Right forelimb (tissue), 1 donor: ENCODE measurements at regions not wholly inside any gene's neighbourhood (a gene's known extent, or its start where the extent isn't known, plus 50 kb on each side); places are given as distances from the start of the nearest gene placed in this dataset.
"Not testable (repeated sequence)": the region's sequence is repeated elsewhere in the genome, so short reads cannot be mapped to it uniquely, and the experiment has no call there.

Source experiments
- DNase-seq: peaks from one replicate; pipeline ENCODE4 v3.0.0-alpha.2; 2018

DNA sequence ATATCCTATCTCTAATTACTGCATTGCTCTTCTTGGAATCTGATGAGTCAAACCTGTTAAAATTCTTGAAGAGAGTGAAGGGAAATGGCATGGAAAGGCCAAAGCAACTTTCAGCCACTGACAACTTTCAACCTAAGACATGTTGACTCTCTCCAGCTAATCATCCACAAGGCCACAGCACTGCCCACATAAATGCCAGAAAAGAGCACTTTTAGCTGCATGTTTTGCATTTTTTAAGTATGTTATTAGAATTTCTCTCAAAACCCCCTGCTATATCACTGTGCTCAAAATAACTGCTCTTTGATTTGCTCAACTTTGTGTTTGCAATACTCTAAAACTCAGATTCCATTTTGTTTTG lies 352.5 kb downstream of the ADGRL2 start:
- no peak for DNase-seq

DNA sequence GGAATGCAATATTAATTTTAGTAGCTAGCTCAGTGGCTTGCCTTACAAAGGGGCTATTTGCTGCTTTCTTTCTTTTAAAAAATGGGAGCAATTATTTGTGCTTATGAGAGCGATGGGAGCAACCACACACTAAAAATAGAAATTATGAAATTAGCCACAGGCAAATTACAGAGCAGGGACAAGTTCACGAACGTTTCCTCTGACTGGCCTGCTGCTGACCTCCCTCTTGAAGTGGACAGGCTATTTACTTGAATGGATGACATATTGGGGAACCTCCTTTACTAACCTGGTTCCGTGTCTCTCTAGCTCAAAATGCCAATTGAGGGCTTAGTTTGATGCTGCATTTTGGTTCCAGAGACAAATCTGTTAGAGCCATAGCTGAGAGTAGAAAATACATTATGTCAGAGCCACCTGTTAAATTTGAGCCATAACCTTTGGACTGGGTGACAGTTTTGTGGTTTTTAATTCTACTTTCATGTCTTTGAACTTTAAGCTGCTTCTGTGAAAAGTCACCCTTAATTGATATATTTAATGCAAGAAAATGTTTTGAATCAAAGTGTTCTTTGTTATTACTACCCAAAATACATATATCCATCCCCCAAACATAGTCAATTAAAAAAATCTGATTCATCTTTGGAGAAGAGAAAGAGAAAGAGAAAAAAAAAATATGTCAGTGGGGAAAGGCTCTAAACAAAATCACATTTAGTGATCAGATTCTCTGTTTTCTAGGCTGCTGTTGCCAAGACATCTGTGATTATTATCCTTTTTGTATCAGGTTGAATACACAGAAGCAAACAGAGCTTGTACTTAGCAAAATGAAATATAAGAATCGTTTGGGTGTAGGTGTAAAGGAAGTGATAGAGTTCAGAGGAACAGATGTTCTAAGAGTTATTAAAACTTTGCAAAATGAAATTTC lies 351.9 kb downstream of the ADGRL2 start:
- DNase-seq = no peak

DNA sequence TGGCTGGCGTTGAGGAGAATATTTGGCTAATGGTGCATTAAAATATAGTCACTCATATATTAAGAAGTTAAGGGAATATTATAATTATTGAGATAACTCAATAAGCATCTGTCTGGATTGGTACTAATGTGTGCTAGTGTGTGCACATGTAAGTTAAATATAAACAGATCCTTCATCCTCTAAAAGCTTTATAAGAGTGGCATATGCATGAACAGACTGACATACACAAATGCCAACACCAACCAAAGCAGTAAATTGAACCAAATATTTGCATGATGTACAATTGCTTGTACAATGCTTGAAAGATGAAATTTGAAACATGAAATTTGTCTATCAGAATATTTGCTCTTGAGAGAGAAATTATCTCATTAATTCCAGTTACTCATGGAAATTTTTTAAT lies 344.9 kb downstream of the ADGRL2 start:
- DNase-seq = no peak

DNA sequence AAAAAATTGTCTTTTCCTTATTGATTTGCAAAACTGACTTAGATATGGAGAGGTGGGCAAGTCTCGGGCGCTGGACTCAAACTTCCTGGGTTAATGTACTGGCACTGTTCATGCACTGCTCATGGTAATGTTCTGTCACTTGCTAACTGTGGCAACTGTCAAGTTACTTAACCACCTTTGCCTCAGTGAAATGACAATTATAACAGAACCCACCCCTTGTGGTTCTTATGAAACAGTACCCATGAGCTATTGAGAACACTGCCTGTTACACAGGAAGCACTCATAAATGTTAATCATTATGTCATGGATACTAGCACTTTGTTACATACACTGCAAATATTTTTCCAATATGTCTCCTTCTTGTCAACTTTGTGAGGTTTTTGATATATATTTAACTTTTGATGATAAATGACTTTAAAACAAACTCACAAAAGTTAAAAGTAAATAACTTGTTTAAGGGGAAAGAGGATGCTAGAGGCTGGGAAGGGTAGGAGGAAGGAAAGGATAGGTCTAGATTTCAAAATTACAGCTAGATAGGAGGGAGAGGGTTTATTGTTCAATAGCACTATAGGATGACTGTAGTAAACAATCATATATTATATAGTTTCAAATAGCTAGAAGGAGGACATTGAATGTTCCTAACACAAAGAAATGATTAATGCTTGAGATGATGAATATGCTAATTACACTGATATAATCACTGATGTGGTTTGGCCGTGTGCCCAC lies 342.5 kb downstream of the ADGRL2 start:
- no peak for DNase-seq

DNA sequence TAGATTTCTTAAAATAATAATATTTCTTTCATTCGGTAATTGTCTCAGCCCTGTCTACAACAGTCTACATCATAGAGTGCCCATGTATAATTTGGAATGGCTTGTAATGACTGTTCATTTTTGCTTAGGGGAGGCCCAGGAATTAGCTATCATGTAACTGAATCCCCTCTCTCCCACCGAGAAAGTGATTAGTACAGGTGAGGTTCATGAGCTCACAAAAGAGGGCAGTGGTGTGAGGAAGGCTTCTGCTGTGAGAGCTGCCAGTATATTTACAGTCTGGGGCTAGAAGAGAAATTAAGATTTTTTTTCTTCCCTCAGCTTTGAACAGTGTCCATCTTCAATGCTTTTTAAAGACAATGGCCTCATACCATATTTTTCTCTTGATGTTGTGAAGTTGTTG lies 340.7 kb downstream of the ADGRL2 start:
- DNase-seq = no peak

DNA sequence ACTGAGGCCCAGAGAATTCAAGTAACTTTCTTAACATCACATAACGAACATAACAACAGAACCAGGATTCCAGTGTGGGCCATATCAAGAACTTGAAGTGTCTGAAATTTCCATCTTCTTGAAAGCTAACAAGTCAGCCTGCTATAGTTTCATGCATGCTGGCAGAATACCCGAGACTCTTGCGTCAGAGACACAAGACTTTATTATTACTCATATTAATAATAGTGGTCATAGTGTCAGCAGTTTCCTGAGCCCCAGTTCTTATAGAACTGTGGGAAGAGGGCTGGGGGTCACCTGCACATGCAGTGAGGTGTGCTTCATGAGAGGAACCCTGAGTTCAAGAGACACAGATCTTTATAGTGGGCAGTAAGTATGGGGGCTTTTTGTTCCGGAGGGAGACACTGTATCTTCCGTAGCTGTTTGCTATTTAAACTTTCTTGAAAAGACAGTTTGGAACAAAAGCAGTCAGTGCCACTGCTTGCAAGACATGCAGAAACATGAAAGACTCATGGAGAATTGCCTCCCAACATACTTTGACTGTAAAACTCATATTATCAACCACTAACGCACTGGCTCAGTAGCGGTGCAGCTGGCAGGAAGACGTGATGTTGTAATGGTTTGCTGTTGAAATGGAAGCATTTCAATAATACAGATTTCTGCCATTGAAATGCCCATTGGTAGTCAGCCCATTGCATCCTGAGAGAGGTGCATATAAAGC lies 339.2 kb downstream of the ADGRL2 start:
- no peak for DNase-seq

DNA sequence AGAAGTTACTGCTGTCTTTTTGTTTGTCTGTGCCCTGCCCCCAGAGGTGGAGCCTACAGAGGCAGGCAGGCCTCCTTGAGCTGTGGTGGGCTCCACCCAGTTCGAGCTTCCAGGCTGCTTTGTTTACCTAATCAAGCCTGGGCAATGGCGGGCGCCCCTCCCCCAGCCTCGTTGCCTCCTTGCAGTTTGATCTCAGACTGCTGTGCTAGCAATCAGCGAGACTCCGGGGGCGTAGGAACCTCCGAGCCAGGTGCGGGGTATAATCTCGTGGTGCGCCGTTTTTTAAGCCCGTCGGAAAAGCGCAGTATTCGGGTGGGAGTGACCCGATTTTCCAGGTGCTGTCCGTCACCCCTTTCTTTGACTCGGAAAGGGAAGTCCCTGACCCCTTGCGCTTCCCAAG lies 335.6 kb downstream of the ADGRL2 start:
- not testable (repeated sequence) for DNase-seq

DNA sequence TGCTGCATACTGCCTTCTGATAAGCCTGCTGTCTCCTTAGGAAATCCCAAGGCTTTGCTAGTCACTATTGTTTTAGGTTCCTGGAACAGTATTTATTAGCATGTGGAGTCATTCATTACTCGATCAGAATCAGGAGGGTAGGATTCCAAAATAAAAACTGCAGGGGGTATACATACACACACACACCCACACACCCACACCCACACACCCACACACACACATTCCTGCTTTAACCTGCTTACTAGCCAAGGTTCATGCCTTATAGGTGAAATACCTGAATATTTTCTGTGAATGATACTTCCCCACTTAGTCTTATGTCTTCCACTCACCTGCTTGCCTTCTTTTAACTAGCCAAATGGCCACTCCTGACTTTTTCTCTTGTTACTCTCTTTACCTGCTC lies 325.1 kb downstream of the ADGRL2 start:
- no peak for DNase-seq

DNA sequence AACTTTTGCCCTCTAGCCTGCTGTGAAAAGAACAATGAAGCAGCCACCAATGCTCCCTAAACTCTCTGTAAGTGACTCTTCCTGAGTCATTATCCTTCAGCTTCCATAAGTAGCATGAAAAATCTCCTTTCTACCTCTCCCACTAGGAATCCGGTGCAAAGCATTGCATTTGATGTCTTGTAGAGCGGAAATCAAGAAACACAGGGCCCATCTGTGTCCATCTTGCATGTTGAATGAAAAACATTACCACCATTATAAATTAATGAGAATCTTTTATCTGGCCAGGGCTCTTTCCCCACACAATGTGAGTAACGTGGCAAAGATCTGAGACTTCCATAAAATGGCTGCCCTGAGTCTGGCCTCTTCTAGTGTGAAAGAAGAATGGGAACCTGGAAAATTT lies 324.4 kb downstream of the ADGRL2 start:
- no peak for DNase-seq

DNA sequence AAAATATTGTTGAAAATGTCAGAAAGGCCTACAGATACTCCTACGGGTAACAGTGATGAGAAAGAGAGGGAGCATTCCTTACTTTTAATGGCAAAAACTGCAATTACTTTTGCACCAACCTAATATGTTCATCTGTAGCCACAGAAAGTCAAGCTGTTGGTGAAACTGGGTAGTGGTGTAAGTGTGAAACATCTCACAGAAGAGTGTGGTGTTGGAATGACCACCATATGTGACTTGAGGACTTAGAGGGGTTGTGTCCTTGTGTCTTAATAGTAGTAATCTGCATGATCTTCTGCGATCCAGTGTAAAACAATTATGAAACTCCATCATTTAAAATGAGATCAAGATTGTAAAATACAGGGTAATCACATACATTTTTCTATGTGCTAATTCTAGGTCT lies 320.7 kb downstream of the ADGRL2 start:
- no peak for DNase-seq

DNA sequence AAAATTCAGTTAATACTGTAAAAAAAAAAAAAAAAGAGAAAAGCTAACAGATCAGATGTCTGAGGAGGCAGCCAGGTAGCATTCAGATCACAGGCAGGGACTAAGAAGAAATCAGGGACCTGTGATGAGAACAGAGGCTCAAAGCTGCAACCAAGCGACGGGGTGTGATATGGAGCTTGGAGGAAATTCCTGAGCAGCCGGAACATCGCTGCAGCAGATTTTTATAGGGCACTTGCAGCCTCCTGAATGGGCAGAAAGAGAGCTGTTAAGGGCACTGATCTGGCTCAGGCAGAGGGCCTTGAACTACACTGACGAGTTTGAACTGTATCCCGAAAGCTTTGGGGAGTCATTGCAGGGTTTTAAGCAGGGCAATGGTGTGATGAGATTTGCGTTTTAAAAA lies 315.4 kb downstream of the ADGRL2 start:
- DNase-seq = no peak

DNA sequence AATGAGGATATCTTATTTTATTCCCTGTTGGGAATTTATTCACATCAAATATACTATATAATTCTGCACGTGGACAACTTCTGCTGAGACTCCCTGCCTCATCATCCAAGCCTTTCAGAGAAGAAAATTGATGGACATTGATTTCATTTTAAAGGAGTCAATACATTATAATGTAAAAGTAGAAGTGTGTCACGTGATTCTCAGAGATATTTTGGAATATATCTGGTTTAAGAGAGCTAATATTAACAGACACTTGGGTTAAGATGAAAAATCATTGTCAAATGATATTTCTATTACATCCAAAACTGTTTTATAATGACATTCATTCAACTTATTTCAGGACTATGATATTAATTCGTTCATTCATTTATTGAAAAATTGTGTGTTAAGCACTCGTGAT lies 314.2 kb downstream of the ADGRL2 start:
- DNase-seq = no peak

DNA sequence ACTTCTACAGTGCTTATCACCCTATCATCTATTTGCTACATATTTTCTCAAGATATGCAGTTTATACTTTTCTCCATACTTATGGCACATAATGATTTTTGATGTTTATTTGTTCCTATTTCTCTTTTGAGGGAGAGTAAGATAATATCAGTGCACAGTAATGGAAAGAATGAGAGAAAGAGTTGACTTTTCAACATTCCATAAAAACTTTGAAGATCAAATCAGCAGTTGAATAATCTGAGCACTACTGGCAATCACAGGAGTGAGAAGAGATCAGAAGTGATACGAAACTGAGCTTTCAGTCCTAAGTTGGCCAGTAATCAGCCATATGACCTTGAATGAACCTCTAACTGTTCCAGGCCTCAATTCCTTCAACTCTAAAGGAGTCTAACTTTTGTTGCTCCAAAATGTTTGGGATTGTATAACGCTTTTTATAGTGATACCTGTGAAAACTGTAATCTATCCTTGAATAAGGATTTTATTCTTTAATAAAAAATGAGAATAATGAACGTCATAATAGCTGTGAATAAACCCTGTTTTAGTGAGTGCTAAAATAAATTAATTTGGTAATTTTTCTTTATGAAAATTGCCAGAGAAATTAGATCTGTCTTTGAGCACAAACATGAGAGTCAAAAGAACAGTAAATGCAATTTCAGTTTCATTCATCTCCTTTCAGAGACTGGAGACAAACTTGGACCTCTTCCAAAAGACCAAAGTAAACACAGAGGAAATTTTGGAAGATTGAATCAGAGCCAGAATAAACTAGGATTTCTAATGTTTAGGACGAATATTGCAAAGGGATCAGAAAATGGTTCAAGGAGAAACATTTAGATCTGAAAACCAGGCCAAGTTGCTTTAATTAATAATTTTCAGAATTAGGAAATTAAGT lies 309.9 kb downstream of the ADGRL2 start:
- DNase-seq = no peak

DNA sequence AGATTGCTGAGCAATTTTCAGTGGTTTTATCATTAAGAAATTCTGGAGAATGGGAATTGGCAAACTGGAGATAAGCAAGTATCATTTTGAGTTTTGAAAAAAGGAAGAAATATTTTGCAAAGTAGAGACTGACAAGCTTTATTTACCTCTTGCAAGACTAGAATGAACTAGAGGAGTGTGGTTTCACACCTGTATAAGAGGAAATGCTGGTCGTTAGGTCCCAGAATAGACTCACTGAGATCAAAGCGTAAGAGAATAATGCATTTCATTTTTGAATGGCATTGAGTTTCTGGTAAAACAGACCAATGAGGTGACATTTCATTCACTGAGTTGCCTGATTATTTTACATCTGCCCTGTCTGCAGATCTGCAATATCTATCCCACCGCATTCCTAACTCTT lies 308.1 kb downstream of the ADGRL2 start:
- no peak for DNase-seq

DNA sequence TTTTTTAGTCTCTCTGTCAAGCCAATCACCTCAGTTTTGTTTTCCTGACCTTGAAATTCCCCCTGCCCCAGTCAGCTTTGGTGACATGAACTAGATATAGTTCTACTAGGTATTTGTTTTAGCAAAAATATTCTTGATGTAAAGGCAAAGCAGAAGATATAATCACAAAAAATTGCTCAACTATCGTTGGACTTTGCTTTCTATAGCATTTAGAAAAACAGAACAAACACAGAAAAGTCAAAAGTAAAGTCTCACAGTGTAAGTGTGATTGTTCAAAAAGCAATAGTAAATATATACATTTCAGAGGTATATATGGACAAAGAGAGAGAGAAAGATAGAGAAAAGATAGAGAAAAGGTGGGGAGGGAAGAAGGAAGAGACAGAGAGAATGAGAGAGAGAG lies 305.9 kb downstream of the ADGRL2 start:
- no peak for DNase-seq

DNA sequence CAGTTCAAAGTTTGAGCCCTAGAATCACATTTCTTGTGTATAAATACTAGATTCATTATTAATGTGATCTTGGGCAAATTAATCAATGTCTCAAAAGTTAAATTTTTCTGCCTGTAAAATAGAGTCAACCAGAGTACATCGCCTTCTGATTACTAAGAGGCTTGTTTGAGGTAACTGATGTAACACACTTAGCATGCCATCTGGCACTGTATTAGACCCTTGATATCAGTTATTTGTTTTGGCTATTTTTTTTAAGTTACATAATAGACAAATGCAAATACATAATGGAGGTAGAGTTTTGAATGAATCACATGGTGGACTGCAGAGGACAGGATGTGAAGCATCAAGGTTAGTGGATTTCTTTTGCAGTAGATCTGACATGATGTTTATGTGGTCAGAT lies 298.4 kb downstream of the ADGRL2 start:
- no peak for DNase-seq

DNA sequence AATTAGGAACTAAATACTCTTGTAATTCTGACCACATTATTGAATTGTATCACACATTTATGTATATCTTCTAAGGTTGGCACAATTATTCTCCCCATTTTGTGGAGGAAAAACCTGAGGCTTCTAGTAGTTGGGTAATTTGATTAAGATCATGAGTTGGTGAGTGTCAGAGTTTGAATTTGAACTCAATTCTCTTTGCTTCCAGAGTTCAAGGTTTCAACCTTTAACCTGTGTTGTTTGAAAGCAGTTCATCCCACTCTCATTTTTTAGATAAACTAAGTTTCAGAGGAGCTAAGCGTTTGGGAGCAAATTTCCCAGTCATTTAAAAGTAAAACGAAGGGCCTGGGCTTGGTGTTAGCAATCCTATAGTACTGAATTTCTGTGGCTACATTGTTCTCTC lies 293.4 kb downstream of the ADGRL2 start:
- DNase-seq = no peak

DNA sequence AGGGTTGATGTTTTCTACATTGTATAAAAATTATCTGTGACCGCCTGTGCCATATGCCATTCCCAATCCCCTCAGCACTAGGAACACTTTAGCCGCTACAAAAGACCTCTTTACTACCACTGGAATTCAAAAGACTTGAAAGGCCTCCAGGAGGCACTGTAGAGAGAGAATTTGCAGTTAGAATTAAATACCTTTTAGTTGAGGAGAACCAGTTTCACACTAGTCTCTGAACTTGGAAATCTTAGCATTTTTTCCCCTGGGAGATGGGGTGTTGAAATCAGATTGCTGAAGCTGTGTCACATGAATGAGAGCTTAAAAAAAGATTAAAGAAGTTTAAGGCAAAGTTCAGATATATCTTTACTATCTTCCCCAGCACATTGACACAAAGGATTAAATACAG lies 291.0 kb downstream of the ADGRL2 start:
- DNase-seq = no peak

DNA sequence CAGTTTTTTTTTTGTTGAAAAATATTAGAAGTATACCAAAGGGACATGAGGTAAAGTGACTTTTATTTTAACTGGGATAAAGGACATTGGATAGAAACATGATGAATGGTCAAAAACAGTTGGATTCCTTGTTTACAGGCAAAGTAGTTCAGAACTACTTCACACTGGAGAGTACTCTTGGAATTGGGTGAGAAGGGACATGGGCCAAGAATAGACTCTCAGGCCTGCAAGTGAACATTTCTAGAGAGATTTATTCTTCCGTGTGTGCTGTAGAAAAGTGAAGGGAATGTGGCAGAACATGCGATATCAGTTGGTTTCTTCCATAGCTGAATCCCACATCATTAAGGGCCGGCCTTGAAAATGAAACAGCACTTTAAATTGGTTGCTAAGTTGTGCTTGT lies 290.5 kb downstream of the ADGRL2 start:
- DNase-seq = no peak

DNA sequence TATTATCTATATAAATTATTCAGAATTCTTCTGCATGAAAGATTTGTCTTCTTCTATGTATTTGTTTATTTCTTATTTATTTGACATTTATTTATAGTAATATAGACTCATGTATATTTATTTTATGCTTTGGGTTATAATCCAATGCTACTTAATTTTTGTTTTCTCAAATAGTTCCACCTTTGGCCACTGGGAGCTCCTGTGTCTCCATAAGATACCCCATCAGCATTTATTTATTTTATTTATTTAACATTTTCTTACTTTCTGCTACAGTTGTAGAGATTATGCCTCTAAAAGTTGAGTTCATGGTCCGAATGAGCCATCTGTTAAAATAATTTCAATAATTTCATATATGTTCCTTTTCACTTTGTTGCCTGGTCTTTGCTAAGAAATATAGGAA lies 289.4 kb downstream of the ADGRL2 start:
- DNase-seq = no peak

DNA sequence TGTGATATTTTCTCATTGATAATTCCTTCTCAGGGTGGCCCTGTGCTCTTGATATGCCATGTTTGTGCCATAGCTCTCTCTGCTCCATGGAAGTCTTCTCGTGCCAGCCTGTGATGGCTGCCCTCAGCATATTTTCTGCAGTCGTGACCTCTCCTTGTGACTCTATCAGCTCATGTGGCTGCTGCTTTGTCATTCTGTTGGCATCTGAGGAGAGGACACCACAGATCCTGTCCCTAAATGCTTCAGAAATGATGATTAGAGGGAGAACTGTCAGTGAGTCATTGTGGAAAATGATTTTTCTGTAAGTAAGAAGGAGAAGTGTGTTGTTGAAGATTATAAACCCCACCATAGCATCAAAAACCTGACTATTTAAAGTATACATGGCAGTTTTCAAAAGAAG lies 286.0 kb downstream of the ADGRL2 start:
- DNase-seq = no peak

DNA sequence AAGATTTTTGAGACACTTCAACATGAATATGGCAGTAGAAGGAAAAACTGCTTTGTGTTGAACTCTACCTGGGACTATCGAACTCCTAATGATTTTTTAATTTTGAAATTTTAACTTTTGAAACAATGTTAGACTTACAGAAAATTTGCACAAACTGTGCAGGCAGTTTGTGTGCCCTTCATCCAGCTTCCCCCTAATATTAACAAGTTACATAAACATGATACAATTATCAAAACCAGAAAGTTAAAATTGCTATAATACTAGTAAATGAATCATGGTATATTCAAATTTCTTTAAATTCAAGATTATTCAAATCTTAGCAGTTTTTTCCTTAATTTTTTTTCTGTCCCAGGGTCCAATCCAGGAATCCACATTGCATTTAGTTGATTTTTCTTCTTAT lies 278.9 kb downstream of the ADGRL2 start:
- no peak for DNase-seq

DNA sequence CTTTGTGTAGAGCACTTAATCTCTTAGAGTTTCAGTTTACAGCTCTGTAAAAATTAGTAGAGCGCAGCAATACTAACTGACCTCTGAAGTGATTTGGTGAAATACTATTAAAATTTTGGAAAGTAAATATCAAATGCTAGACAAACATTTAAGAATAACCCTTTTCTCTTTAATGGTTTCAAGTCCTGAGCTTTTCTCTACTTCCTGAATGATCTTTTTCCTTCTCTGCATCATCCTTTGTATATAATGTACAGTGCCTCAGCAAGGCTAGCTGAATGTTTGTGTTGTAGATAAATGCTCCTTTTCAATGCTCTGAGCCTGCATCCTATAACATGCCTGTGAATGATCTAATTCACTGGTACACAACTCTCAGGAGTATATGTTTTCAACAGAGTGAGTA lies 272.9 kb downstream of the ADGRL2 start:
- no peak for DNase-seq
